ENCODE measurements at regions not wholly inside any gene's neighbourhood (a gene's known extent, or its start where the extent isn't known, plus 50 kb on each side); places are given as distances from the start of the nearest gene placed in this dataset.

- no peak for TF ChIP-seq CTCF (IDR thresholded peaks at IDR 0.05; ENCODE audit: insufficient read depth, low read depth, low read length, missing control alignments)
- H3K4me3 ChIP-seq (ENCODE audit: low read length): no peak overlapping the region
- DNase-seq (ENCODE audit: low read depth): no peak
Measured at GRCh38 chr20:16220826-16221225, 352.4 kb downstream of the KIF16B start.

- no peak for TF ChIP-seq CTCF (IDR thresholded peaks at IDR 0.05; ENCODE audit: insufficient read depth, low read depth, low read length, missing control alignments)
- H3K4me3 ChIP-seq (ENCODE audit: low read length): no peak overlapping the region
- DNase-seq (ENCODE audit: low read depth): no peak
Measured at GRCh38 chr20:16219182-16219581, 354.1 kb downstream of the KIF16B start.

- TF ChIP-seq CTCF (IDR thresholded peaks at IDR 0.05; ENCODE audit: insufficient read depth, low read depth, low read length, missing control alignments): no peak
- no peak for DNase-seq (ENCODE audit: low read depth)
- no peak overlapping the region for H3K4me3 ChIP-seq (ENCODE audit: low read length)
Measured at GRCh38 chr20:16216914-16217230, 356.4 kb downstream of the KIF16B start.

- DNase-seq (ENCODE audit: low read depth): peak; percentile 2
- no peak overlapping the region for H3K4me3 ChIP-seq (ENCODE audit: low read length)
- no peak for TF ChIP-seq CTCF (IDR thresholded peaks at IDR 0.05; ENCODE audit: insufficient read depth, low read depth, low read length, missing control alignments)
Measured at GRCh38 chr20:16216227-16216913, 356.9 kb downstream of the KIF16B start.

GRCh38 chr20:16215041-16215440 lies 358.2 kb downstream of the KIF16B start:
- TF ChIP-seq CTCF (IDR thresholded peaks at IDR 0.05; ENCODE audit: insufficient read depth, low read depth, low read length, missing control alignments): no peak
- no peak overlapping the region for H3K4me3 ChIP-seq (ENCODE audit: low read length)
- no peak for DNase-seq (ENCODE audit: low read depth)

GRCh38 chr20:16212790-16213189 lies 360.5 kb downstream of the KIF16B start:
- DNase-seq (ENCODE audit: low read depth): no peak
- TF ChIP-seq CTCF (IDR thresholded peaks at IDR 0.05; ENCODE audit: insufficient read depth, low read depth, low read length, missing control alignments): no peak
- no peak overlapping the region for H3K4me3 ChIP-seq (ENCODE audit: low read length)

GRCh38 chr20:16209951-16210361 lies 363.3 kb downstream of the KIF16B start:
- DNase-seq (ENCODE audit: low read depth): no peak
- TF ChIP-seq CTCF (IDR thresholded peaks at IDR 0.05; ENCODE audit: insufficient read depth, low read depth, low read length, missing control alignments): no peak
- no peak overlapping the region for H3K4me3 ChIP-seq (ENCODE audit: low read length)
